ENCODE measurements at regions not wholly inside any gene's neighbourhood (a gene's known extent, or its start where the extent isn't known, plus 50 kb on each side); places are given as distances from the start of the nearest gene placed in this dataset.

- TF ChIP-seq, protein P1, sequence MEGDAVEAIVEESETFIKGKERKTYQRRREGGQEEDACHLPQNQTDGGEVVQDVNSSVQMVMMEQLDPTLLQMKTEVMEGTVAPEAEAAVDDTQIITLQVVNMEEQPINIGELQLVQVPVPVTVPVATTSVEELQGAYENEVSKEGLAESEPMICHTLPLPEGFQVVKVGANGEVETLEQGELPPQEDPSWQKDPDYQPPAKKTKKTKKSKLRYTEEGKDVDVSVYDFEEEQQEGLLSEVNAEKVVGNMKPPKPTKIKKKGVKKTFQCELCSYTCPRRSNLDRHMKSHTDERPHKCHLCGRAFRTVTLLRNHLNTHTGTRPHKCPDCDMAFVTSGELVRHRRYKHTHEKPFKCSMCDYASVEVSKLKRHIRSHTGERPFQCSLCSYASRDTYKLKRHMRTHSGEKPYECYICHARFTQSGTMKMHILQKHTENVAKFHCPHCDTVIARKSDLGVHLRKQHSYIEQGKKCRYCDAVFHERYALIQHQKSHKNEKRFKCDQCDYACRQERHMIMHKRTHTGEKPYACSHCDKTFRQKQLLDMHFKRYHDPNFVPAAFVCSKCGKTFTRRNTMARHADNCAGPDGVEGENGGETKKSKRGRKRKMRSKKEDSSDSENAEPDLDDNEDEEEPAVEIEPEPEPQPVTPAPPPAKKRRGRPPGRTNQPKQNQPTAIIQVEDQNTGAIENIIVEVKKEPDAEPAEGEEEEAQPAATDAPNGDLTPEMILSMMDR (IDR thresholded peaks at IDR 0.05): no peak
- no peaks in the 10 kb centered on the region for H3K27me3 ChIP-seq
- no peak overlapping the region for H3K27ac ChIP-seq
Measured at GRCh38 chr20:51100617-51101016, 77.7 kb upstream of the KCNG1 start.

DNA sequence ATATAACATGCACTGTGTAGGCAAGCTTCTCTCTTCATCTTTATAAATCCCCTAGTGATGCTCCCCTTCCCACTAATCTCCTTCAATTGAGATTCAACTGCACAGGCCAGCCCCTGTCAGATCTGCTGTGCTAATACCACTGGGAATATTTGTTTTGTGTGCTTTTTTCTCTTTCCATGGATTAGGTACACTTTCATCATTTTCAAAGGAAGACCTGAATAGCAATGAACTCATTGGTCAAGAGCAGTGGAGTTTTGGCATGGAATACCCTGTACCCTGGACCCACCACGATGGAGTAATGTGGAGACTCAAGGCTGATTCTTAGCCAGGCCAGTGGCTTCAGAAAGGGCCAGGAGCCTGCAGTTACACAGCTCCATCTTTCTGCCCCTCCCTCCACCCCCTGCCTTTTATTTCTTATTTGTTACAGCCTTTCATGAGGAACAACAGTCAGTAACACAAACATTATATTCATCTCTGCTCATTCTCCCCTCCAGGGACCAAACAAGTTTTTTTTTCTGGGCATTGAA lies 75.4 kb upstream of the KCNG1 start:
- Histone ChIP-seq H3K4me3 (no peak overlapping the region), H3K27me3 (no peaks in the 10 kb centered on the region), H3K27ac (no peak overlapping the region), H3K36me3 (no peaks in the 10 kb centered on the region), H3K4me1 (no peaks in the 10 kb centered on the region), H3K9me3 (no peaks in the 10 kb centered on the region)
- no peak for DNase-seq (ENCODE audit: low spot score)
- TF ChIP-seq, protein P1 (IDR thresholded peaks at IDR 0.05): no peak

More at GRCh38 chr20:51100617-51101016, 77.7 kb upstream of the KCNG1 start:
- DNase-seq (ENCODE audit: low spot score): no peak
- H3K4me1 ChIP-seq: no peaks in the 10 kb centered on the region
- H3K9me3 ChIP-seq: no peaks in the 10 kb centered on the region
- no peak overlapping the region for H3K4me3 ChIP-seq
- H3K36me3 ChIP-seq: no peaks in the 10 kb centered on the region

- TF ChIP-seq, protein P1 (IDR thresholded peaks at IDR 0.05): no peak
- no peak overlapping the region for H3K4me3 ChIP-seq
- no peak overlapping the region for H3K27ac ChIP-seq
- no peaks in the 10 kb centered on the region for H3K9me3 ChIP-seq
- no peak for DNase-seq (ENCODE audit: low spot score)
- no peaks in the 10 kb centered on the region for H3K36me3 ChIP-seq
- no peaks in the 10 kb centered on the region for H3K27me3 ChIP-seq
- H3K4me1 ChIP-seq: no peaks in the 10 kb centered on the region
Measured at GRCh38 chr20:51097351-51098120, 74.6 kb upstream of the KCNG1 start.

DNA sequence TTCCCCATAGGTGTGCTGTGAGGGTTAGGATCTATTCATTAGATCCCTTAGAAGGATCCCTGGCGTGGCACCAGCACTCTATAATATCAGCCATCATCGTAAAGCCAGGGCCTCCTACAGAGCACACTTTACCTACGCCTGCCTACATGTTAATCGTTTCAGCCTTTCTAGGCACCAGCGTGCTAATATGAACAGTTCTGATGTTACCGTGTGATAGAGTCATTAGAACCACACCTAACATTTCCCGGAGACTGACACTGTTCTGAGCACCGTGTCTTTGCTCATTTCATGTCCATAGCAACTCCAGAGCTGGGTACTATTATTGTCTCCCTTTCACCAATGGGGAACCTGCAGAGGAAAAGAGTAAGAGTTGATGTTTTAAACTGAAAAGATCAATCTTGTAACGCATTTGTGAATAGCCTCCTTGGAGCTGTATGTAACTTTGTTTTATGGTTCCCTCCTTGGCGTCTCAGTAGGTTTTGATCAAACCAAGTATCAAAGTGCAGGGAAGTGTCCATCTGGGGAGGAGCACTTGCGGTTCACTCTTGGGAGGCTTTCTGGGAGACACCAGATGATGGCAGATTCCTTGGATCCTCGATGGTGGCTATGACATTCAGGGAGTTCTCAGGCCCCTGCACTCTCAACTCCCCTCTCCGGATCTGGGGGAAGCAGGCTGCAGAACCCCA lies 73.8 kb upstream of the KCNG1 start:
- Histone ChIP-seq H3K36me3 (no peaks in the 10 kb centered on the region), H3K27ac (no peak overlapping the region), H3K4me1 (no peaks in the 10 kb centered on the region), H3K9me3 (no peaks in the 10 kb centered on the region), H3K4me3 (no peak overlapping the region), H3K27me3 (no peaks in the 10 kb centered on the region)
- TF ChIP-seq, protein P1 (IDR thresholded peaks at IDR 0.05): no peak
- no peak for DNase-seq (ENCODE audit: low spot score)

DNA sequence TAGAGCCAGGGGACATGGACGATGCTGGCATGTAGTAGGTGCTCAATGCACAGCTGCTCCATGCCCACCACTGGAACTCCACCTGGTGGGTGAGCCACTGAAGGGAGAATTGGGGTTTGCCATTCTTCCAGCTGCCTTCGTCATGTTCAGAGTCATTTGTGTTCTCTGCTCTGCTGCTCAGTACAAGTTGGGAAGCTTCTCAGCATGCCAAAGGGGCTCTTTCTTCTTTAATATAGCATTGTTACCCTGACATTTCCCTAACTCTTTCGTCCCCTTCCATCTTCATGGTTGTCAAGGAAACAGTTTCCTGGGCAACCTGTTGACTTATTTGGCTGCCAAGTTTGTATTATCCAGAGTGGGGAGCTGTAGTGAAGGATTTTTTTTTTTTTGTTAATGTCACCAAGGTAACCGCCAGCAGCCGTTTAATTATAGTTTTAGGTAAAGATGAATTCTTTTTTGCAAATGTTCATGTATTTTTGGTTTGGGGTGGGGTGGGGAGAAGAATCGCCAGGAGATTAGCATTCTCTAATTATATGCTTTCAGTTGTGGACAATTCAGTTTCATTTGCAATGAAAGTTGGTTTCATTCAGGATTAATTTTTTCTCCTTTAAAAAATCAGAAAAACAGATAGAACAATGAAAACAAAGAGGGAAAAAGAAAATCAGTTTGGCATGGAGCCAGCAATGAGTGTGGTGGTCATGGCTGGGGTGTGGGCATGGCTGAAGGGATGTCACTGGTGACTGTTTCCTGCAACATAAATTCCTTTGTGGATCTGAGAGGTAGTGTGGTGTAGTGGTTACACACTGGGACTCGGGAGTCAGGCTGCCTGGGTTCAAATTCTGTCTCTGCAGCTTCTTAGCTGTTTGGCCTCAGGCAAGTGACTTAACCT lies 73.0 kb upstream of the KCNG1 start:
- TF ChIP-seq, protein P1 (IDR thresholded peaks at IDR 0.05): no peak
- Histone ChIP-seq H3K36me3 (no peaks in the 10 kb centered on the region), H3K27ac (no peak overlapping the region), H3K4me3 (no peak overlapping the region), H3K27me3 (peaks cover 0 to 3% of the 10 kb centered on the region in 2 donors), H3K9me3 (no peaks in the 10 kb centered on the region), H3K4me1 (no peaks in the 10 kb centered on the region)
- DNase-seq (ENCODE audit: low spot score): no peak

Data from right atrium auricular region (tissue), 2 donors.